Endometrium (tissue), 2 donors: ENCODE measurements at regions not wholly inside any gene's neighbourhood (a gene's known extent, or its start where the extent isn't known, plus 50 kb on each side); places are given as distances from the start of the nearest gene placed in this dataset.
"Not testable (repeated sequence)": the region's sequence is repeated elsewhere in the genome, so short reads cannot be mapped to it uniquely, and the experiment has no call there.

Experiments
- FAIRE-seq: peaks from 2 replicates; lab custom pipeline; 2012; peaks lifted over from hg19 to GRCh38; lab: Jason Lieb, UNC
- donor health status: control.
- donor health status: control.

GRCh38 chr5:52015760-52016159, 632.5 kb downstream of the ISL1 start:
- FAIRE-seq: no peak

- no peak for FAIRE-seq
These were observed 634.3 kb downstream of the ISL1 start for GRCh38 chr5:52017567-52017966.

GRCh38 chr5:52024359-52024758, 641.1 kb downstream of the ISL1 start:
- FAIRE-seq: no peak

- FAIRE-seq: not testable (repeated sequence)
These were observed 646.6 kb downstream of the ISL1 start for GRCh38 chr5:52029836-52030235.

- FAIRE-seq: no peak
These were observed 658.6 kb downstream of the ISL1 start for GRCh38 chr5:52041842-52042241.

- no peak for FAIRE-seq
These were observed 659.9 kb downstream of the ISL1 start for GRCh38 chr5:52043137-52043536.

- no peak for FAIRE-seq
These were observed 660.3 kb downstream of the ISL1 start for GRCh38 chr5:52043543-52043942.

GRCh38 chr5:52051759-52052158, 668.5 kb downstream of the ISL1 start:
- FAIRE-seq: no peak

GRCh38 chr5:52063186-52063585, 679.9 kb downstream of the ISL1 start:
- FAIRE-seq: no peak

- FAIRE-seq: no peak
These were observed 681.9 kb downstream of the ISL1 start for GRCh38 chr5:52065182-52065581.

GRCh38 chr5:52069997-52070396, 686.7 kb downstream of the ISL1 start:
- no peak for FAIRE-seq

GRCh38 chr5:52073993-52074689, 690.9 kb downstream of the ISL1 start:
- FAIRE-seq: no peak

- no peak for FAIRE-seq
These were observed 694.9 kb downstream of the ISL1 start for GRCh38 chr5:52077941-52078815.

GRCh38 chr5:52102311-52102710, 685.4 kb upstream of the ITGA1 start:
- FAIRE-seq: not testable (repeated sequence)

GRCh38 chr5:52107210-52107905, 680.4 kb upstream of the ITGA1 start:
- FAIRE-seq: no peak

- FAIRE-seq: no peak
These were observed 667.9 kb upstream of the ITGA1 start for GRCh38 chr5:52119768-52120167.

- no peak for FAIRE-seq
These were observed 655.7 kb upstream of the ITGA1 start for GRCh38 chr5:52132053-52132452.

GRCh38 chr5:52134013-52134650, 653.6 kb upstream of the ITGA1 start:
- no peak for FAIRE-seq

- FAIRE-seq: no peak
These were observed 647.7 kb upstream of the ITGA1 start for GRCh38 chr5:52139888-52140615.

- no peak for FAIRE-seq
These were observed 639.0 kb upstream of the ITGA1 start for GRCh38 chr5:52148679-52149078.

GRCh38 chr5:52150501-52150900, 637.2 kb upstream of the ITGA1 start:
- FAIRE-seq: no peak

- not testable (repeated sequence) for FAIRE-seq
These were observed 630.9 kb upstream of the ITGA1 start for GRCh38 chr5:52156809-52157208.
